ENCODE measurements at regions not wholly inside any gene's neighbourhood (a gene's known extent, or its start where the extent isn't known, plus 50 kb on each side); places are given as distances from the start of the nearest gene placed in this dataset.

- intact Hi-C loops (cut with DNase I), result no loop called here
- no peaks in the 10 kb centered on the region for H3K36me3 ChIP-seq (replicated peaks in 1 of 2; ENCODE audit: insufficient read depth in 1 of 2, low read depth in 2 of 2)
- H3K27ac ChIP-seq, result no peak overlapping the region
- ATAC-seq (no peak), DNase-seq (no peak)
- H3K9me3 ChIP-seq, result no peaks in the 10 kb centered on the region
- H3K4me1 ChIP-seq, result no peaks in the 10 kb centered on the region
- no peak overlapping the region for H3K4me3 ChIP-seq
- TF ChIP-seq POLR2A (IDR thresholded peaks at IDR 0.05) (no peak), CTCF (IDR thresholded peaks at IDR 0.05) (no peak)
- H3K27me3 ChIP-seq, result no peaks in the 10 kb centered on the region
- 45 to 55% methylated on average over 9 of the region's 9 CpGs for WGBS, 2 donors
Measured at GRCh38 chr2:101534149-101534611, 59.3 kb upstream of the RFX8 start.

GRCh38 chr2:101533561-101534148 lies 58.7 kb upstream of the RFX8 start:
- no peaks in the 10 kb centered on the region for H3K36me3 ChIP-seq (replicated peaks in 1 of 2; ENCODE audit: insufficient read depth in 1 of 2, low read depth in 2 of 2)
- no peaks in the 10 kb centered on the region for H3K27me3 ChIP-seq
- DNase-seq (no peak), ATAC-seq (no peak)
- H3K4me3 ChIP-seq, result no peak overlapping the region
- intact Hi-C loops (cut with DNase I), result no loop called here
- H3K9me3 ChIP-seq, result no peaks in the 10 kb centered on the region
- TF ChIP-seq CTCF (IDR thresholded peaks at IDR 0.05) (no peak), POLR2A (IDR thresholded peaks at IDR 0.05) (no peak)
- no peak overlapping the region for H3K27ac ChIP-seq
- no peaks in the 10 kb centered on the region for H3K4me1 ChIP-seq
- WGBS, 2 donors, result 73 to 78% methylated on average over 10 of the region's 10 CpGs

DNA sequence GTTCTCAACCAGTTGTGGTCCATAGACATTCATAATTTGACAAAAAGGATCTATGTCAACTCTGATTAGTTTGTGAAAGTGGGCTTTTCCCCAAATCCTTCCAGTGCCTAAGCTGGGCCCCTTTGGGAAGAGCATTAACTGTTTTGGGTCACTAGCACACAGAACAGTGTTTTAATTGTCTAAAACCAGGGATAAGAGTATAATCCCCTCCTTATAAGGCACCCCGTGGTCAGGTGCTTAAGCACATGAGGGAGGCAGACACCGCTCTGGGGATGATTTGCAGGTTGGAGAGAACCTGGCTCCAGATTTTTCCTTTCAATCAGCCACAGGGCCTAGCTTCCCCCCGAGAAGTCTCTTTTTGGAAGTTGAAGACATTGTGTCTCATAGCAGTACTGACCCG lies 53.6 kb upstream of the RFX8 start:
- Histone ChIP-seq H3K36me3 (replicated peaks in 1 of 2; ENCODE audit: insufficient read depth in 1 of 2, low read depth in 2 of 2) (no peaks in the 10 kb centered on the region), H3K27me3 (no peaks in the 10 kb centered on the region), H3K9me3 (no peaks in the 10 kb centered on the region), H3K27ac (no peak overlapping the region), H3K4me3 (no peak overlapping the region), H3K4me1 (no peaks in the 10 kb centered on the region)
- intact Hi-C loops (cut with DNase I), result no loop called here
- 89 to 95% methylated on average over 4 of the region's 4 CpGs for WGBS, 2 donors
- ATAC-seq (no peak), DNase-seq (no peak)
- TF ChIP-seq CTCF (IDR thresholded peaks at IDR 0.05) (no peak), POLR2A (IDR thresholded peaks at IDR 0.05) (no peak)

GRCh38 chr2:101524806-101525430 lies 50.0 kb upstream of the RFX8 start:
- no peak overlapping the region for H3K27ac ChIP-seq
- no peaks in the 10 kb centered on the region for H3K9me3 ChIP-seq
- H3K27me3 ChIP-seq, result no peaks in the 10 kb centered on the region
- TF ChIP-seq CTCF (IDR thresholded peaks at IDR 0.05), result no peak
- TF ChIP-seq POLR2A (IDR thresholded peaks at IDR 0.05), result no peak
- no peaks in the 10 kb centered on the region for H3K36me3 ChIP-seq (replicated peaks in 1 of 2; ENCODE audit: insufficient read depth in 1 of 2, low read depth in 2 of 2)
- DNase-seq (no peak), ATAC-seq (no peak)
- no peaks in the 10 kb centered on the region for H3K4me1 ChIP-seq
- WGBS, 2 donors, result 71 to 82% methylated on average over 6 of the region's 6 CpGs
- intact Hi-C loops (cut with DNase I), result no loop called here
- no peak overlapping the region for H3K4me3 ChIP-seq
